Vagina (tissue), 2 donors: ENCODE measurements at regions not wholly inside any gene's neighbourhood (a gene's known extent, or its start where the extent isn't known, plus 50 kb on each side); places are given as distances from the start of the nearest gene placed in this dataset.

Experiments
- DNase-seq, 2 donors: peaks; one replicate each; pipeline ENCODE4 v3.0.0-alpha.2; 2017; ENCODE audit errors: extremely low spot score in 2 of 2
- H3K27ac ChIP-seq: fragments of 200-600 bp; sonication (generic); one replicate; pipeline ENCODE4 v1.5.1; 2019
- H3K27me3 ChIP-seq: fragments of 200-600 bp; sonication (generic); one replicate; pipeline ENCODE4 v1.5.1; 2019
- H3K36me3 ChIP-seq, 2 donors: fragments of 200-600 bp; sonication (generic); one replicate each; pipeline ENCODE4 v1.5.1; 2017 to 2019
- H3K4me1 ChIP-seq: fragments of 200-600 bp; sonication (generic); one replicate; pipeline ENCODE4 v1.5.1; 2019
- H3K4me3 ChIP-seq, 2 donors: fragments of 200-600 bp; sonication (generic); 1 replicate in 1 of 2; 2 replicates in 1 of 2; pipeline ENCODE4 v1.5.1; 2016 to 2019
- H3K9me3 ChIP-seq: fragments of 200-600 bp; sonication (generic); one replicate; pipeline ENCODE4 v1.5.1; 2019
- CTCF ChIP-seq, 3 experiments: fragments of 450-650 bp in 2 of 3; fragments of 200-600 bp in 1 of 3; sonication (generic) in 1 of 3; IDR thresholded peaks; one replicate each; pipeline ENCODE4 v1.5.1; 2017 to 2019; ENCODE audit warnings: antibody characterized with exemption in 3 of 3, mild to moderate bottlenecking in 2 of 3, moderate library complexity in 2 of 3
- POLR2A ChIP-seq, 2 donors: fragments of 450-650 bp; IDR thresholded peaks; one replicate each; pipeline ENCODE4 v1.6.1; 2017; ENCODE audit warnings: antibody characterized with exemption in 2 of 2, mild to moderate bottlenecking in 2 of 2, moderate library complexity in 2 of 2
- POLR2AphosphoS5 ChIP-seq, 2 donors: sonication (generic); formaldehyde crosslinking; IDR thresholded peaks; one replicate each; pipeline ENCODE4 v1.9.0; 2017; ENCODE audit warnings: antibody characterized with exemption in 2 of 2, mild to moderate bottlenecking in 2 of 2, low read depth in 1 of 2; ENCODE audit not compliant: insufficient read depth in 1 of 2
- intact Hi-C: fragments of 100-400 bp; cut with DNase I; formaldehyde crosslinking; loops from one replicate; pipeline ENCODE4 v1.15.1; 2023

GRCh38 chr3:177300039-177300833 is 103.0 kb upstream of the TBL1XR1 start:
- TF ChIP-seq POLR2AphosphoS5 (IDR thresholded peaks at IDR 0.05; ENCODE audit: insufficient read depth in 1 of 2, low read depth in 1 of 2) (no peak), POLR2A (IDR thresholded peaks at IDR 0.05) (no peak), CTCF (IDR thresholded peaks at IDR 0.05) (no peak)
- DNase-seq, result no peak
- H3K9me3 ChIP-seq, result no peaks in the 10 kb centered on the region
- peak overlapping the region; percentile 23 for H3K27ac ChIP-seq
- H3K4me3 ChIP-seq, result no peak overlapping the region
- intact Hi-C loops, result no loop called here
- H3K36me3 ChIP-seq, result no peaks in the 10 kb centered on the region
- peaks cover 11% of the 10 kb centered on the region for H3K4me1 ChIP-seq
- no peaks in the 10 kb centered on the region for H3K27me3 ChIP-seq

- TF ChIP-seq CTCF (IDR thresholded peaks at IDR 0.05) (no peak), POLR2A (IDR thresholded peaks at IDR 0.05) (no peak), POLR2AphosphoS5 (IDR thresholded peaks at IDR 0.05; ENCODE audit: insufficient read depth in 1 of 2, low read depth in 1 of 2) (no peak)
- Histone ChIP-seq H3K27me3 (no peaks in the 10 kb centered on the region), H3K4me1 (peaks cover 11% of the 10 kb centered on the region), H3K27ac (no peak overlapping the region), H3K36me3 (no peaks in the 10 kb centered on the region), H3K4me3 (no peak overlapping the region), H3K9me3 (no peaks in the 10 kb centered on the region)
- intact Hi-C loops, result no loop called here
- no peak for DNase-seq
Observed at GRCh38 chr3:177300842-177301241, 103.6 kb upstream of the TBL1XR1 start.

DNA sequence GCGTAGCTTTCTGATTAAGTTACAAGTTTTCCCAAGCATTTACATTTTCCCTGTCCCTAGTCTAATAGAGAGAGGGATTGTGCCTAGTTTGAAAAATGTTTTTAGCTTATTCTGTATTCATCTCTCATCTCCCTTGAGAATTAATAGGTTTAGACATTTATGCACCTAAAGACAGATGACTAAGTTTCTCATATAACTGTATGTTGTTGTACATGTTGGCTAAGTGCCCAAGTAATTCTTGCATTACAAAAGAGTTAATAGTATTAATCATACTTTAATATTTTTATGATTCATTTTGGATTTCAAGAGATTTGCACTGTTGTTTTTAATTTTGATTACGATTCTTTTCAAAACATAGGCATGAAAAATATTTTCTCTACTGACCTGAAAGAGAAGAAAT is 109.0 kb upstream of the TBL1XR1 start:
- Histone ChIP-seq H3K4me3 (no peak overlapping the region), H3K4me1 (no peaks in the 10 kb centered on the region), H3K27ac (no peak overlapping the region), H3K9me3 (no peaks in the 10 kb centered on the region), H3K36me3 (no peaks in the 10 kb centered on the region), H3K27me3 (no peaks in the 10 kb centered on the region)
- intact Hi-C loops, result no loop called here
- no peak for DNase-seq
- TF ChIP-seq CTCF (IDR thresholded peaks at IDR 0.05), result no peak
- no peak for TF ChIP-seq POLR2AphosphoS5 (IDR thresholded peaks at IDR 0.05; ENCODE audit: insufficient read depth in 1 of 2, low read depth in 1 of 2)
- TF ChIP-seq POLR2A (IDR thresholded peaks at IDR 0.05), result no peak

DNA sequence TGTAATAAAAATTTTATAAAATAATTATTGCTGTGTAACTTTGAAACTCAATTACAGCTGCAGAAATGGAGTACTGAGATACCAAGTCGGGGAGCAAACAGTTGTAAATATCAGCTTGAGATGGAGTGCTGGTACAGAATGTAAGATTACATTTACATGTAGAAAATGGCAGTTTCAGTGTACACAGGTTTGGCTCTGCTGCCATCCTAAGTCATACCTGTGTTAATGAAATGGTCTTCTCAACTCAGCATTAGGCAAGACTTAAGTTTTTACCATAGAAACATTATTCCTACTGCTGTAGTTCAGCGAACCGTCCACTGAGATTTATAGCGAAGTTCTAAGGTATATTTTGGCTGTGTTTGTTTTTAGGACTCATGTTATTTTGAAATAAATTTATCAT is 110.1 kb upstream of the TBL1XR1 start:
- intact Hi-C loops, result no loop called here
- no peak overlapping the region for H3K4me3 ChIP-seq
- no peaks in the 10 kb centered on the region for H3K4me1 ChIP-seq
- TF ChIP-seq POLR2A (IDR thresholded peaks at IDR 0.05) (no peak), CTCF (IDR thresholded peaks at IDR 0.05) (no peak), POLR2AphosphoS5 (IDR thresholded peaks at IDR 0.05; ENCODE audit: insufficient read depth in 1 of 2, low read depth in 1 of 2) (no peak)
- H3K27me3 ChIP-seq, result no peaks in the 10 kb centered on the region
- DNase-seq, result no peak
- H3K9me3 ChIP-seq, result no peaks in the 10 kb centered on the region
- H3K27ac ChIP-seq, result no peak overlapping the region
- no peaks in the 10 kb centered on the region for H3K36me3 ChIP-seq

DNA sequence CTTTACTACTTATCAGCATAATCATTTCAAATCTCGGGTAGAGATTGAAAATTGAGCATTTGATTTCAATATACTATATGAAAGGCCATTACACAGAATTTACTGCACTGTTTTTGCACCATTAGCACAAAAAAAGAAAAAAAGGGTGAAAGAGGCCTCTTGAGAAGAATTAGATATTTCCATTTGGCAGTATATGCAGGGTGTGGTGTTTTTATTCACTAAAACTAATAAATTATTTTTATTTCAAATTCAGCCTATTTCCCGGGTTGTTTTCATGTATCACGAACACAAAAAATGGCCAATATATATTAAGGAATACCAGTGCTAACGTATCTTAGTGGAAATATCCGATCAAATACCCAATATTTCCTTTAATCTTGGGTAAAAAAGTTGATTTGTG is 110.5 kb upstream of the TBL1XR1 start:
- no peak for DNase-seq

More for the DNA sequence above, 110.5 kb upstream of the TBL1XR1 start:
- no peaks in the 10 kb centered on the region for H3K4me1 ChIP-seq
- no peaks in the 10 kb centered on the region for H3K9me3 ChIP-seq
- no peak for TF ChIP-seq CTCF (IDR thresholded peaks at IDR 0.05)
- TF ChIP-seq POLR2A (IDR thresholded peaks at IDR 0.05), result no peak
- TF ChIP-seq POLR2AphosphoS5 (IDR thresholded peaks at IDR 0.05; ENCODE audit: insufficient read depth in 1 of 2, low read depth in 1 of 2), result no peak
- no peak overlapping the region for H3K4me3 ChIP-seq
- H3K27ac ChIP-seq, result no peak overlapping the region
- no peaks in the 10 kb centered on the region for H3K36me3 ChIP-seq
- no peaks in the 10 kb centered on the region for H3K27me3 ChIP-seq
- intact Hi-C loops, result no loop called here
